Effector memory CD8-positive, alpha-beta T cell (primary cell): ENCODE measurements at regions not wholly inside any gene's neighbourhood (a gene's known extent, or its start where the extent isn't known, plus 50 kb on each side); places are given as distances from the start of the nearest gene placed in this dataset.

ENCODE experiments used
- ATAC-seq: fragments of 150-1000 bp; cut with Tn5 transposase; replicated peaks from 2 replicates; pipeline ENCODE4 v1.10.0; 2021; ENCODE audit warnings: mild to moderate bottlenecking, moderate library complexity
- DNase-seq, 3 experiments: peaks; one replicate each; pipeline ENCODE4 v3.0.0; 2021
- H3K27ac Mint-ChIP-seq, 2 donors: one replicate each; pipeline ENCODE4 v1.8.0; 2022; ENCODE audit warnings: mild to moderate bottlenecking in 2 of 2, mixed read lengths in 2 of 2, moderate library complexity in 2 of 2
- H3K27me3 Mint-ChIP-seq, 2 donors: one replicate each; pipeline ENCODE4 v1.8.0; 2022; ENCODE audit warnings: mixed read lengths in 2 of 2
- H3K36me3 Mint-ChIP-seq: one replicate; pipeline ENCODE4 v1.8.0; 2022; ENCODE audit warnings: mild to moderate bottlenecking, moderate library complexity, mixed read lengths; ENCODE audit not compliant: insufficient read depth
- H3K4me1 Mint-ChIP-seq, 2 donors: one replicate each; pipeline ENCODE4 v1.8.0; 2022; ENCODE audit warnings: low read depth in 2 of 2, mixed read lengths in 2 of 2
- H3K4me3 Mint-ChIP-seq, 2 donors: one replicate each; pipeline ENCODE4 v1.8.0; 2022; ENCODE audit warnings: mild to moderate bottlenecking in 2 of 2, mixed read lengths in 2 of 2, moderate library complexity in 2 of 2
- H3K9me3 Mint-ChIP-seq, 2 donors: one replicate each; pipeline ENCODE4 v1.8.0; 2022; ENCODE audit warnings: mixed read lengths in 2 of 2

DNA sequence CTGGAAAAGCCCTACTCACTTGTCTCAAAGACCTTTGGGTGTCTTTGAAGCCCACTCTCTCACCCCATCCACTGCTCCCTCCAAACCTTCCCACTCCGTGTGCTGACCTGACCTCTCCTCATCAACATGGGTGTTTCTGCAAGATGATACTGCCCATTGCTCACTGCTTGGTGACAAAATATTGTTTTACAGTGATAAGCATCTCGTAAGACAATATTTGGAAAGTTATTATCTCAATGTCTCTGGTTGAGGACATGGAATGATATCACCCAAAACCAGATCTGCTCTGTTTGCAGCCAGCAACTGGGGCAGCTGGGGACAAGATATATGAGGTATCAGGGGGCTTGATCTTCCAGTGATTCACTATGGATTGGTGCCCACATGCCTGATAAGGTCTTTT is 195.8 kb downstream of the SALL1 start:
- no peaks in the 10 kb centered on the region for H3K36me3 Mint-ChIP-seq

DNA sequence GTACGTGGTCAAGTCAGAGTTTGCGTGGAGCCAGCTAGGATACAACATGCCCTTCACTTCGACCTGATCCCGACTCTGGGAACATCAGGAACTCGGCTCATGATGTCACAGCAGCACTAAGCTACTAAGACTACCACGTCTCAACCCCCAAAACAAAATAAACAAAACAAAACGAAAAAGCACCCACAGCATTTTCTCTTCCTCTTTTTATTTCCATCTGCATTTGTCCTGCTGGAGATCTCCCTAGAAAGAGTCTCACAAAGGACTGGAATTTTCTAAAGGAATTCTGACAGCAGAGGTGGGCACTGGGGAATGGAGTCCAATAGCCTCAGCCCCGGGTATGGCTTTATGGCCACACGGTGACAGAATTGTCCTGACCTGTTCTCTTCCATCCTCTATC is 196.6 kb downstream of the SALL1 start:
- ATAC-seq: no peak

More for the DNA sequence above, 195.8 kb downstream of the SALL1 start:
- no peak overlapping the region for H3K27ac Mint-ChIP-seq
- no peak for DNase-seq
- no peak overlapping the region for H3K4me3 Mint-ChIP-seq
- peaks cover 19 to 39% of the 10 kb centered on the region in 2 donors for H3K27me3 Mint-ChIP-seq
- no peaks in the 10 kb centered on the region for H3K9me3 Mint-ChIP-seq
- no peak for ATAC-seq
- no peaks in the 10 kb centered on the region for H3K4me1 Mint-ChIP-seq

GRCh38 chr16:50953290-50953689 is 197.8 kb downstream of the SALL1 start:
- no peaks in the 10 kb centered on the region for H3K4me1 Mint-ChIP-seq
- H3K4me3 Mint-ChIP-seq: no peak overlapping the region
- H3K9me3 Mint-ChIP-seq: no peaks in the 10 kb centered on the region
- peaks cover 19 to 38% of the 10 kb centered on the region in 2 donors for H3K27me3 Mint-ChIP-seq
- DNase-seq: no peak
- no peak overlapping the region for H3K27ac Mint-ChIP-seq
- ATAC-seq: no peak
- H3K36me3 Mint-ChIP-seq: no peaks in the 10 kb centered on the region

More for the DNA sequence above, 196.6 kb downstream of the SALL1 start:
- H3K4me1 Mint-ChIP-seq: no peaks in the 10 kb centered on the region
- H3K36me3 Mint-ChIP-seq: no peaks in the 10 kb centered on the region
- peaks cover 19 to 38% of the 10 kb centered on the region in 2 donors for H3K27me3 Mint-ChIP-seq
- H3K4me3 Mint-ChIP-seq: no peak overlapping the region
- no peak for DNase-seq
- H3K9me3 Mint-ChIP-seq: no peaks in the 10 kb centered on the region
- H3K27ac Mint-ChIP-seq: no peak overlapping the region

DNA sequence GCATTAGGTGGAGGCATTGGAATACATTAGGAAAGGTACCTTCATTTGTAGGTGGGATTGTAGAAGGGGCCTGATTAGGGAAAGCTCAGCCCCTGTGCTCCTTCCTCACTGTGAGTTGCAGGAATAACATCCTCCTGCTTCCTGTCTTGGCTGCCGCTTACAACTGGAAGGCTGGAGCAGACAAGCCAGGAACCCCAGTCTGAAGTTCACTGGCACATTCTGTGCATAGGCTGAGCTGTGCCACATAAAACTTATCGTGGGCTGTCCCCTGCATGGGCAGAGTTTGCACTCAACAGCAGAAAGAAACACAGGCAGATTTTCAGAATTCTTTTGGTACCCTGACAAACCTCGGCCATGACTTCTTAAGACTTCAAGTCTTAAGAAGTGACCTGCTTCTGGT is 200.1 kb downstream of the SALL1 start:
- ATAC-seq (no peak), DNase-seq (no peak)
- no peaks in the 10 kb centered on the region for H3K4me1 Mint-ChIP-seq
- no peaks in the 10 kb centered on the region for H3K9me3 Mint-ChIP-seq
- H3K36me3 Mint-ChIP-seq: no peaks in the 10 kb centered on the region
- peaks cover 19 to 38% of the 10 kb centered on the region in 2 donors for H3K27me3 Mint-ChIP-seq
- H3K27ac Mint-ChIP-seq: no peak overlapping the region
- H3K4me3 Mint-ChIP-seq: no peak overlapping the region

- no peaks in the 10 kb centered on the region for H3K4me1 Mint-ChIP-seq
- no peak overlapping the region for H3K27ac Mint-ChIP-seq
- no peaks in the 10 kb centered on the region for H3K9me3 Mint-ChIP-seq
- no peak overlapping the region for H3K4me3 Mint-ChIP-seq
- H3K27me3 Mint-ChIP-seq: peaks cover 7 to 25% of the 10 kb centered on the region in 2 donors
- H3K36me3 Mint-ChIP-seq: no peaks in the 10 kb centered on the region
- DNase-seq (no peak), ATAC-seq (no peak)
These were observed 202.7 kb downstream of the SALL1 start for GRCh38 chr16:50948268-50948930.

GRCh38 chr16:50947826-50948225 is 203.2 kb downstream of the SALL1 start:
- no peaks in the 10 kb centered on the region for H3K36me3 Mint-ChIP-seq
- H3K27ac Mint-ChIP-seq: no peak overlapping the region
- H3K9me3 Mint-ChIP-seq: no peaks in the 10 kb centered on the region
- DNase-seq: no peak
- no peak overlapping the region for H3K4me3 Mint-ChIP-seq
- ATAC-seq: no peak
- no peaks in the 10 kb centered on the region for H3K4me1 Mint-ChIP-seq
- peaks cover 7 to 19% of the 10 kb centered on the region in 2 donors for H3K27me3 Mint-ChIP-seq

GRCh38 chr16:50946606-50947005 is 204.5 kb downstream of the SALL1 start:
- H3K27ac Mint-ChIP-seq: no peak overlapping the region

DNA sequence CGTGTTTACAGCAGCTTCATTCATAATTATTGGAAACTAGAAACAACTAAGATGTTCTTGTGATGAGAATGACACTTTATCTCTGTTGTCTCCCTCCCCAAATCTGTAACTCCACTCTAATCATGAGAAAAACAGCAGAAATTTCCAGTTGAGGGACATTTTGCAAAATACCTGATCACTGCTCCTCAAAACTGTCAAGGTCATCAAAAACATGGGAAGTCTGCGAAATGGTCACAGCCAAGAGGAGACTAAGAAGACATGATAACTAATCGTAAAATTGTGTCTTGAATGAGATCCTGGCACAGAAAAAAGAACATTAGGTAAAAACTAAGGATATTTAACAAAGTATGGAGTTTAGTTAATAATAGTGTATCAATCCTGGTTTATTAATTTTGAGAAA is 204.2 kb downstream of the CYLD start:
- H3K4me1 Mint-ChIP-seq: no peaks in the 10 kb centered on the region
- no peak overlapping the region for H3K27ac Mint-ChIP-seq
- ATAC-seq (no peak), DNase-seq (no peak)
- peaks cover 0 to 11% of the 10 kb centered on the region in 2 donors for H3K27me3 Mint-ChIP-seq
- no peak overlapping the region for H3K4me3 Mint-ChIP-seq
- H3K9me3 Mint-ChIP-seq: no peaks in the 10 kb centered on the region
- H3K36me3 Mint-ChIP-seq: no peaks in the 10 kb centered on the region

More at GRCh38 chr16:50946606-50947005, 204.5 kb downstream of the SALL1 start:
- Mint-ChIP-seq H3K27me3 (peaks cover 0 to 11% of the 10 kb centered on the region in 2 donors), H3K4me1 (no peaks in the 10 kb centered on the region), H3K9me3 (no peaks in the 10 kb centered on the region), H3K4me3 (no peak overlapping the region), H3K36me3 (no peaks in the 10 kb centered on the region)
- DNase-seq: no peak
- no peak for ATAC-seq

- no peak for DNase-seq
- no peak for ATAC-seq
- no peak overlapping the region for H3K27ac Mint-ChIP-seq
- H3K4me3 Mint-ChIP-seq: no peak overlapping the region
- no peaks in the 10 kb centered on the region for H3K9me3 Mint-ChIP-seq
- H3K27me3 Mint-ChIP-seq: peaks cover 0 to 16% of the 10 kb centered on the region in 2 donors
- no peaks in the 10 kb centered on the region for H3K36me3 Mint-ChIP-seq
- H3K4me1 Mint-ChIP-seq: no peaks in the 10 kb centered on the region
These were observed 203.3 kb downstream of the CYLD start for GRCh38 chr16:50945171-50945570.

DNA sequence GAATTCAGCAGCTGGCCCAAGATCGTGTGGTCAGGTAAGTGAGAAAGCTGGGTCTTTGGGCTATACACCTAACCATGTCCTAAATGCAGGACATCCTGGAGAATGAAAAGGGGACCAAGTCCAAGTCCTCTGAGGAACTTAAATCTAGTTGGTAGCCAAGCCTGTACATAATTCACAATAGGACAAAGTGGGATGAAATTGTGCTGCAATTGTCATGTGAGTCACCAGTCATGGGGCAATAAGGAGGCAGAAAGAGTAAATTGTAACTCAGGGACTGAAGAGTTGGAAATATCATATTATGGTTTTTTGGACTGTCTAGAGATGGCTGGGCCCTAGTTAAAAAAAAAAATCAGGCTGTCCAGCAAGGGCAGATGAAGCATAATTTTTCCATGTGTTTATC is 202.6 kb downstream of the CYLD start:
- Mint-ChIP-seq H3K4me3 (no peak overlapping the region), H3K27me3 (peaks cover 0 to 24% of the 10 kb centered on the region in 2 donors), H3K27ac (no peak overlapping the region), H3K9me3 (no peaks in the 10 kb centered on the region), H3K4me1 (no peaks in the 10 kb centered on the region), H3K36me3 (no peaks in the 10 kb centered on the region)
- no peak for ATAC-seq
- DNase-seq: no peak

- Mint-ChIP-seq H3K9me3 (no peaks in the 10 kb centered on the region), H3K4me3 (no peak overlapping the region), H3K4me1 (no peaks in the 10 kb centered on the region), H3K27me3 (peaks cover 0 to 24% of the 10 kb centered on the region in 2 donors), H3K27ac (no peak overlapping the region), H3K36me3 (no peaks in the 10 kb centered on the region)
- DNase-seq: no peak
- no peak for ATAC-seq
These were observed 202.1 kb downstream of the CYLD start for GRCh38 chr16:50944033-50944432.

- Mint-ChIP-seq H3K4me1 (no peaks in the 10 kb centered on the region), H3K36me3 (no peaks in the 10 kb centered on the region), H3K9me3 (no peaks in the 10 kb centered on the region), H3K4me3 (no peak overlapping the region), H3K27me3 (peaks cover 9 to 31% of the 10 kb centered on the region in 2 donors), H3K27ac (no peak overlapping the region)
- no peak for DNase-seq
- ATAC-seq: no peak
These were observed 200.3 kb downstream of the CYLD start for GRCh38 chr16:50942143-50942542.

GRCh38 chr16:50941681-50942080 is 199.8 kb downstream of the CYLD start:
- no peaks in the 10 kb centered on the region for H3K4me1 Mint-ChIP-seq
- no peaks in the 10 kb centered on the region for H3K9me3 Mint-ChIP-seq
- peaks cover 13 to 35% of the 10 kb centered on the region in 2 donors for H3K27me3 Mint-ChIP-seq
- H3K4me3 Mint-ChIP-seq: no peak overlapping the region
- no peak for DNase-seq
- ATAC-seq: no peak
- no peaks in the 10 kb centered on the region for H3K36me3 Mint-ChIP-seq
- H3K27ac Mint-ChIP-seq: no peak overlapping the region

- Mint-ChIP-seq H3K9me3 (peaks cover 0 to 3% of the 10 kb centered on the region in 2 donors), H3K4me1 (no peaks in the 10 kb centered on the region), H3K4me3 (no peak overlapping the region), H3K27ac (no peak overlapping the region), H3K27me3 (peaks cover 21 to 45% of the 10 kb centered on the region in 2 donors), H3K36me3 (no peaks in the 10 kb centered on the region)
- no peak for DNase-seq
- ATAC-seq: no peak
These were observed 198.5 kb downstream of the CYLD start for GRCh38 chr16:50940275-50940854.
